MCF 10A (cell line): ENCODE measurements at regions not wholly inside any gene's neighbourhood (a gene's known extent, or its start where the extent isn't known, plus 50 kb on each side); places are given as distances from the start of the nearest gene placed in this dataset.

Source experiments
- BruUV-seq: library from RNA; stranded (reverse); fragments of 400-500 nt; replicated peaks from 2 replicates; lab custom pipeline; 2021; lab: Mats Ljungman, UMichigan
- CTCF ChIA-PET: fragments of 300-600 bp; sonication (Branson Sonifier 250); formaldehyde crosslinking; extraction: SDS; loops from one replicate; lab custom pipeline; 2021; ENCODE audit warnings: antibody characterized with exemption, inconsistent platforms; lab: Yijun Ruan, JAX
- POLR2A ChIA-PET: fragments of 300-600, 350-650 bp; sonication (Branson Sonifier 250); formaldehyde crosslinking; extraction: SDS; loops from one replicate; lab custom pipeline; 2020; ENCODE audit warnings: antibody characterized with exemption, inconsistent platforms; lab: Yijun Ruan, JAX
- DNase-seq: peaks from one replicate; pipeline ENCODE4 v3.0.0-alpha.2; 2018; ENCODE audit not compliant: unreplicated experiment
- H3K27ac Mint-ChIP-seq: one replicate; pipeline ENCODE4 v1.8.0; 2022; ENCODE audit warnings: mild to moderate bottlenecking, low read depth, mixed read lengths; ENCODE audit not compliant: unreplicated experiment
- H3K27me3 Mint-ChIP-seq: one replicate; pipeline ENCODE4 v1.8.0; 2022; ENCODE audit warnings: mixed read lengths; ENCODE audit not compliant: insufficient read depth, unreplicated experiment
- H3K36me3 Mint-ChIP-seq: one replicate; pipeline ENCODE4 v1.8.0; 2022; ENCODE audit warnings: mild to moderate bottlenecking, moderate library complexity, mixed read lengths; ENCODE audit not compliant: insufficient read depth, unreplicated experiment
- H3K4me1 Mint-ChIP-seq: one replicate; pipeline ENCODE4 v1.8.0; 2022; ENCODE audit warnings: mixed read lengths; ENCODE audit not compliant: insufficient read depth, unreplicated experiment
- H3K4me3 Mint-ChIP-seq: one replicate; pipeline ENCODE4 v1.8.0; 2022; ENCODE audit warnings: mild to moderate bottlenecking, moderate library complexity, mixed read lengths; ENCODE audit not compliant: unreplicated experiment
- H3K9me3 Mint-ChIP-seq: one replicate; pipeline ENCODE4 v1.8.0; 2022; ENCODE audit warnings: mixed read lengths; ENCODE audit not compliant: unreplicated experiment
- intact Hi-C: fragments of 100-400 bp; cut with micrococcal nuclease; formaldehyde crosslinking; loops from 2 replicates; pipeline ENCODE4 v1.14.1; 2022
- TF ChIP-seq, protein P1 (sequence below): fragments of 200-600 bp; IDR thresholded peaks from one replicate; pipeline ENCODE4 v1.8.0; 2022; ENCODE audit warnings: antibody characterized with exemption, mild to moderate bottlenecking; ENCODE audit not compliant: unreplicated experiment

DNA sequence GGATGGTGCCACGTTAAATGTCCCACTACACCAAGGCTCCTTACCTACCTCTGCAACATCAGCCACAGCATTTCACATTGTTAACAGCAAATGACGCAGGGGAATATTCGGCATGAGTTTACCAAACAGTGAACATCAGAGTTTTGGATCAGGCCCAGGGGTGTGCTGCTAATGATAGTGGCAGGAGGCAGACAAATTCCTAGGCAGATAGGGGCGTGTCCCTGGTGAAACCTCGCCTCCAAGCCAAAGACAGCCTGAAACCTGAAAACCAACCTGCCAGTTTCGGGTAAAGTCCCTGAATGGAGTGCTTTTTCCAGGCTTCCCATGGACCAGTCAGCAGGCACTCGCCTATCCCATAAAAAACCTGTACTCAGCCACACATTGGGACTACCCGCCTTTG, 133.6 kb downstream of the SH3BGRL2 start:
- ChIA-PET CTCF (interaction anchor here (0.6 to 2.2 kb wide), 6 partner anchors 13 to 321 kb away, joined by 3 to 11 read pairs (median 4); no protein-coding TSS in a partner anchor), POLR2A (interaction anchor here (0.6 kb wide), 1 partner anchor 121 kb away, joined by 3 read pairs; no protein-coding TSS in a partner anchor)
- no peak for DNase-seq
- H3K4me1 Mint-ChIP-seq = no peaks in the 10 kb centered on the region
- no peak overlapping the region for H3K4me3 Mint-ChIP-seq
- intact Hi-C loops = no loop called here
- no peaks in the 10 kb centered on the region for H3K27me3 Mint-ChIP-seq
- H3K27ac Mint-ChIP-seq = no peak overlapping the region
- BruUV-seq = no TSS peak
- H3K36me3 Mint-ChIP-seq = no peaks in the 10 kb centered on the region
- TF ChIP-seq, protein P1, sequence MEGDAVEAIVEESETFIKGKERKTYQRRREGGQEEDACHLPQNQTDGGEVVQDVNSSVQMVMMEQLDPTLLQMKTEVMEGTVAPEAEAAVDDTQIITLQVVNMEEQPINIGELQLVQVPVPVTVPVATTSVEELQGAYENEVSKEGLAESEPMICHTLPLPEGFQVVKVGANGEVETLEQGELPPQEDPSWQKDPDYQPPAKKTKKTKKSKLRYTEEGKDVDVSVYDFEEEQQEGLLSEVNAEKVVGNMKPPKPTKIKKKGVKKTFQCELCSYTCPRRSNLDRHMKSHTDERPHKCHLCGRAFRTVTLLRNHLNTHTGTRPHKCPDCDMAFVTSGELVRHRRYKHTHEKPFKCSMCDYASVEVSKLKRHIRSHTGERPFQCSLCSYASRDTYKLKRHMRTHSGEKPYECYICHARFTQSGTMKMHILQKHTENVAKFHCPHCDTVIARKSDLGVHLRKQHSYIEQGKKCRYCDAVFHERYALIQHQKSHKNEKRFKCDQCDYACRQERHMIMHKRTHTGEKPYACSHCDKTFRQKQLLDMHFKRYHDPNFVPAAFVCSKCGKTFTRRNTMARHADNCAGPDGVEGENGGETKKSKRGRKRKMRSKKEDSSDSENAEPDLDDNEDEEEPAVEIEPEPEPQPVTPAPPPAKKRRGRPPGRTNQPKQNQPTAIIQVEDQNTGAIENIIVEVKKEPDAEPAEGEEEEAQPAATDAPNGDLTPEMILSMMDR = no peak
- H3K9me3 Mint-ChIP-seq = peaks cover 12% of the 10 kb centered on the region

DNA sequence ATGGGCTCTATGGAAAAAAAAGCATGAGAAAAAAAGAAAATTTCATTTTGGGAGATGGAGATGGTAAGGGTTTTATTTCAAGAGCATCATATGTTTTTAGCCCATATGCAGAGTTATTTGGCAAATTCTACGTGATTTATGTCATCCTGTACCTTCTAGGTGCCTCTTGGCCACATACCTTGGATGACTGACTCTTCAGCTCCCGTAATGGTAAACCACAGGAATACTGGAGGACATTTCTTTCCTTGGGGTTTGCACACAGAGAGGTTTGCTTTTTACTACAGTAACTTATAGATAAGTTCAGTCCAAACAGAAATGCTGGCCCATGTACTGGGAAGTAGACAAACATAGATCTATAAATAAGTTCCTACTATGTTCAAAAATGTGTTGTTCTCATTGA, 132.2 kb downstream of the SH3BGRL2 start:
- H3K9me3 Mint-ChIP-seq = peaks cover under 1% of the 10 kb centered on the region
- no TSS peak for BruUV-seq
- DNase-seq = no peak
- no peaks in the 10 kb centered on the region for H3K4me1 Mint-ChIP-seq
- no peaks in the 10 kb centered on the region for H3K36me3 Mint-ChIP-seq
- H3K27me3 Mint-ChIP-seq = no peaks in the 10 kb centered on the region
- intact Hi-C loops = no loop called here
- no peak overlapping the region for H3K27ac Mint-ChIP-seq
- TF ChIP-seq, protein P1 = no peak
- POLR2A ChIA-PET = no interaction called here
- H3K4me3 Mint-ChIP-seq = no peak overlapping the region
- CTCF ChIA-PET = interaction anchor here (0.6 to 2.2 kb wide), 9 partner anchors 10 to 353 kb away, joined by 3 to 11 read pairs (median 3); no protein-coding TSS in a partner anchor

DNA sequence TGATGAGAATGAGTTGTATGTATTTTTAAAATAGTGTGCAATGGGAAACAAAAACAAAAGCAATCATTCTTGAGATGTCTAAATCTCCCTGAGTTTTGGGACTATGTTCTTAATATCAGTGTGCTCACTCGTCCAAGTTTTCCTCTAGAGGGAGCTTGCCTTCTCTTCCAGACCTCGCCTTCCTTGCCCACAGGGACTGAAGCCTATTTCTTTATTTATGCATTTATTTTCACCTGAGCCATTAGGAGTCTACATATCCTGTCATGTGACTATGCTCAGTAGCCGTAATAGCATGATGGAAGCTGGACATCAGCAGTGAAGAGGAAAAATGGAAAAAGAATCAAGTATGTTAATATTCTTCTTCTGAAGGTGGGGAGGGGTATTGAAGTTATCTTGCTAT, 131.2 kb downstream of the SH3BGRL2 start:
- CTCF ChIA-PET = interaction anchor here (0.6 to 2.3 kb wide), 15 partner anchors 9 to 716 kb away, joined by 3 to 7 read pairs (median 3); no protein-coding TSS in a partner anchor
- BruUV-seq = no TSS peak
- intact Hi-C loops = no loop called here
- DNase-seq = peak; percentile 34
- H3K4me1 Mint-ChIP-seq = no peaks in the 10 kb centered on the region
- no peak overlapping the region for H3K27ac Mint-ChIP-seq
- H3K27me3 Mint-ChIP-seq = no peaks in the 10 kb centered on the region
- no peak overlapping the region for H3K4me3 Mint-ChIP-seq
- POLR2A ChIA-PET = no interaction called here
- no peaks in the 10 kb centered on the region for H3K36me3 Mint-ChIP-seq
- no peaks in the 10 kb centered on the region for H3K9me3 Mint-ChIP-seq
- TF ChIP-seq, protein P1 = no peak

DNA sequence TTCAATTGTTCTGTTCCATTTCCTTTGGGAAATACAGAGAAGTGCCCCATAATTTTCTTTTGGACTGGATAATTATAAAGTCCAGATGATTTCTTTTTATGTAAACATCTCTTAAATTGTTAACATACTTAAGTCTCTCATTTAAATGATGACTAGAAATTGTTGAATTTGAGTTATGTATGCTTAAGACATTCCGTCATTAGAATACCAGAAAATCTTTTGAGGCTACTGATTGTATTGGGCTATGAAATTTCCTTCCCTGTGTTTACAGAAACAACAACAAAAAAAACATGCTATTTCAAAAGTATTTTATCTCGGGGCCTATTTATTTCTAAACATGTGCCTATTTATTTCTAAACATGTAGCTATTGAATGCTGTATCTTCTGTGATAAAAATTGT, 125.4 kb downstream of the SH3BGRL2 start:
- CTCF ChIA-PET = interaction anchor here (0.6 kb wide), 1 partner anchor 14 kb away, joined by 3 read pairs; no protein-coding TSS in a partner anchor
- DNase-seq = no peak
- POLR2A ChIA-PET = no interaction called here
- TF ChIP-seq, protein P1 = no peak
- peaks cover 17% of the 10 kb centered on the region for H3K27me3 Mint-ChIP-seq
- no peaks in the 10 kb centered on the region for H3K36me3 Mint-ChIP-seq
- no peak overlapping the region for H3K27ac Mint-ChIP-seq
- no peak overlapping the region for H3K4me3 Mint-ChIP-seq
- H3K4me1 Mint-ChIP-seq = no peaks in the 10 kb centered on the region
- no TSS peak for BruUV-seq
- intact Hi-C loops = no loop called here
- no peaks in the 10 kb centered on the region for H3K9me3 Mint-ChIP-seq
